Small intestine (tissue), 7 donors: ENCODE measurements at regions not wholly inside any gene's neighbourhood (a gene's known extent, or its start where the extent isn't known, plus 50 kb on each side); places are given as distances from the start of the nearest gene placed in this dataset.

Experiments
- DNase-seq, 2 donors: peaks; one replicate each; pipeline versions ENCODE4 v3.0.0 to v3.0.0-alpha.2; 2013
- FAIRE-seq: peaks from 2 replicates; lab custom pipeline; 2012; peaks lifted over from hg19 to GRCh38; lab: Jason Lieb, UNC
- H3K27ac ChIP-seq, 3 donors: one replicate each; pipeline ENCODE4 v1.5.1; 2013; ENCODE audit warnings: low read length in 2 of 3, mild to moderate bottlenecking in 2 of 3, control low read depth in 1 of 3, inconsistent platforms in 1 of 3, low read depth in 1 of 3, moderate library complexity in 1 of 3
- H3K27me3 ChIP-seq, 3 donors: one replicate each; pipeline ENCODE4 v1.6.1; 2013; ENCODE audit warnings: low read length in 3 of 3, inconsistent platforms in 1 of 3; ENCODE audit not compliant: control insufficient read depth in 3 of 3, insufficient read depth in 3 of 3
- H3K36me3 ChIP-seq, 3 donors: one replicate each; pipeline ENCODE4 v1.6.1; 2013; ENCODE audit warnings: low read length in 3 of 3, inconsistent platforms in 1 of 3, low read depth in 1 of 3, mild to moderate bottlenecking in 1 of 3, moderate library complexity in 1 of 3; ENCODE audit not compliant: control insufficient read depth in 3 of 3, insufficient read depth in 2 of 3
- H3K4me1 ChIP-seq, 3 donors: one replicate each; pipeline ENCODE4 v1.6.1; 2013; ENCODE audit warnings: low read length in 2 of 3, inconsistent platforms in 1 of 3, low read depth in 1 of 3, mild to moderate bottlenecking in 1 of 3, moderate library complexity in 1 of 3; ENCODE audit not compliant: control insufficient read depth in 3 of 3, insufficient read depth in 2 of 3
- H3K4me3 ChIP-seq, 3 donors: one replicate each; pipeline ENCODE4 v1.5.1; 2013; ENCODE audit warnings: low read length in 3 of 3, control low read depth in 1 of 3, inconsistent platforms in 1 of 3, low read depth in 1 of 3, mild to moderate bottlenecking in 1 of 3, moderate library complexity in 1 of 3
- H3K9me3 ChIP-seq, 2 donors: one replicate each; pipeline ENCODE4 v1.6.1; 2013; ENCODE audit warnings: low read depth in 1 of 2, low read length in 1 of 2; ENCODE audit not compliant: control insufficient read depth in 2 of 2, insufficient read depth in 1 of 2
- WGBS, 3 donors: extraction: QIAGEN DNeasy Blood & Tissue Kit; methylation state at CpG; one replicate each; pipeline ENCODE4 v1.1.7; 2013; 5-methylcytosine and 5-hydroxymethylcytosine counted together
- donor health status: healthy with polysubstance abuse.
- donor health status: control.
- donor health status: control.
- donor health status: Bipolar disorder and iron deficiency.
- donor health status: healthy.

GRCh38 chr16:9687737-9688319, 494.4 kb downstream of the GRIN2A start:
- no peak for FAIRE-seq
- DNase-seq = no peak
- Histone ChIP-seq H3K4me3 (no peak overlapping the region), H3K36me3 (no peaks in the 10 kb centered on the region), H3K27ac (no peak overlapping the region), H3K27me3 (no peaks in the 10 kb centered on the region), H3K9me3 (peaks cover 0 to 3% of the 10 kb centered on the region in 2 donors), H3K4me1 (no peaks in the 10 kb centered on the region)
- 62 to 79% (median 69%) methylated on average over 4 of the region's 4 CpGs for WGBS, 3 donors

GRCh38 chr16:9689597-9689996, 492.6 kb downstream of the GRIN2A start:
- Histone ChIP-seq H3K4me3 (no peak overlapping the region), H3K9me3 (no peaks in the 10 kb centered on the region), H3K36me3 (no peaks in the 10 kb centered on the region), H3K27ac (no peak overlapping the region), H3K4me1 (no peaks in the 10 kb centered on the region), H3K27me3 (no peaks in the 10 kb centered on the region)
- FAIRE-seq (no peak), DNase-seq (no peak)

GRCh38 chr16:9695152-9695551, 487.1 kb downstream of the GRIN2A start:
- no peak overlapping the region for H3K27ac ChIP-seq
- H3K27me3 ChIP-seq = no peaks in the 10 kb centered on the region
- WGBS, 3 donors = 74 to 79% (median 75%) methylated on average over 3 of the region's 3 CpGs
- no peaks in the 10 kb centered on the region for H3K36me3 ChIP-seq
- H3K4me3 ChIP-seq = no peak overlapping the region
- FAIRE-seq (no peak), DNase-seq (no peak)
- no peaks in the 10 kb centered on the region for H3K4me1 ChIP-seq
- H3K9me3 ChIP-seq = no peaks in the 10 kb centered on the region
